ENCODE measurements at regions not wholly inside any gene's neighbourhood (a gene's known extent, or its start where the extent isn't known, plus 50 kb on each side); places are given as distances from the start of the nearest gene placed in this dataset.

DNA sequence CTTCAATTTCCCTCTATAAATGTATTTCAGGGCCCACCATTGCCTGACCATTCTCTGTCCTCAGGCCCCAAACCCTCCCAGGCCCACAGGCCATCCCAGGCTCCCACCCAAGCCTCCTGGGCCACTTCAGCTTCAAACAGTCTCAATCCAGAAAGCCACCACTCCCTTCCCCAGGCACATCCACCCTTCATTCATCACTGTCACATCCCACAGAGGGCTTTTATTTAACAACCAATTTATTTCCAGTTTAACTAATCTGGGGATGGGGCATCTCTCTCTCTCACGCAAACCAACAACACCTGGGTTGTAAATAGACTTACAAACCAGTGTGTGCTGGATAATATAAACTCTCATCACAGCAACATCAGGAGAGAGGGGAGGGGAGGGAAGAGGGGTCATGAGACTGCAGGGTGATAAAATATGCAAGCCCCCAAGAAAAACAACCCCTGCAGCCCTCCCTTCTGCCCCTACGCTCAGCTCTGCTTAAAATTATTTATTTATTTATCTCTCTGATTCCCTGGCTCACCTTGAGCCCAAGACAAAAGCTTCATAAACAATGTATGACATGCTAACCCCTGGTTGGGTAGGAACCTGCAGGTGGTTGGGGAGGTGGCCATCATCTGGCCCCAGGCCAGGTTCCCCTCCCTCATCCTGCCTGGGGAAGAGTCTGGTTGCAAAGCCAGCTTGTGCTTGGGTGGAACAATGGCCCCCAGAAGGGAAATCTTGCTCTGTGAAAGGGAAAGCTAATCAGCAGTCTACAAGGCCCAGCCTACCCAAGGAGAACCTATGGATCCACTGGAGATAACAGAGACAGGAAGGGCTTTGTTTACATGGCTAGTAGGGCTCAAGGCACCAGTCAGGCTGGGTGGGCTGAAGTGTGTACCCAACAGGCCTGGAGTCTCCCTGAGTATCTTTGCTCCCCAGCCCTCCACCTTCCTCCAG, 359.2 kb downstream of the BUD13 start:
- H3K27me3 ChIP-seq (ENCODE audit: control insufficient read depth, insufficient read depth, low read length, poor library complexity, severe bottlenecking), result peaks cover 15% of the 10 kb centered on the region
- Mint-ChIP-seq H3K9me3 (no peaks in the 10 kb centered on the region), H3K4me1 (peaks cover 38% of the 10 kb centered on the region), H3K27me3 (ENCODE audit: insufficient read depth) (peaks cover 15% of the 10 kb centered on the region), H3K36me3 (ENCODE audit: low read depth) (no peaks in the 10 kb centered on the region), H3K4me3 (no peak overlapping the region), H3K27ac (no peak overlapping the region)
- DNase-seq, result peak; percentile 54
- 100% methylated on average over 1 of the region's 2 CpGs; no CpG with 5 or more reads in 1 of the 2 experiments for WGBS, 2 experiments (ENCODE audit: insufficient coverage in 1 of 2, insufficient read length in 1 of 2)
- peak overlapping the region; percentile 94 for H3K27ac ChIP-seq (ENCODE audit: low read depth, low read length)
- no peaks in the 10 kb centered on the region for H3K4me1 ChIP-seq (ENCODE audit: control insufficient read depth, insufficient read depth, low read length)
- H3K9ac ChIP-seq (ENCODE audit: extremely low read depth, low read length, poor library complexity, severe bottlenecking), result no peak overlapping the region
- no peaks in the 10 kb centered on the region for H3K9me3 ChIP-seq (ENCODE audit: control insufficient read depth, low read length)
- no peak overlapping the region for H3K4me3 ChIP-seq (ENCODE audit: low read length)
- no peak for TF ChIP-seq CTCF (conservative IDR thresholded peaks at IDR 0.05)
- no peaks in the 10 kb centered on the region for H3K36me3 ChIP-seq (ENCODE audit: control insufficient read depth, insufficient read depth, low read length)

GRCh38 chr11:116412118-116412889, 360.5 kb downstream of the BUD13 start:
- H3K27me3 ChIP-seq (ENCODE audit: control insufficient read depth, insufficient read depth, low read length, poor library complexity, severe bottlenecking), result peaks cover 23% of the 10 kb centered on the region
- Mint-ChIP-seq H3K27me3 (ENCODE audit: insufficient read depth) (peaks cover 16% of the 10 kb centered on the region), H3K4me1 (peaks cover 34% of the 10 kb centered on the region), H3K9me3 (no peaks in the 10 kb centered on the region), H3K27ac (no peak overlapping the region), H3K4me3 (no peak overlapping the region), H3K36me3 (ENCODE audit: low read depth) (no peaks in the 10 kb centered on the region)
- H3K4me3 ChIP-seq (ENCODE audit: low read length), result no peak overlapping the region
- no peak for DNase-seq
- no peak overlapping the region for H3K27ac ChIP-seq (ENCODE audit: low read depth, low read length)
- no peaks in the 10 kb centered on the region for H3K9me3 ChIP-seq (ENCODE audit: control insufficient read depth, low read length)
- H3K4me1 ChIP-seq (ENCODE audit: control insufficient read depth, insufficient read depth, low read length), result no peaks in the 10 kb centered on the region
- 93 to 94% methylated on average over 6 of the region's 6 CpGs for WGBS, 2 experiments (ENCODE audit: insufficient coverage in 1 of 2, insufficient read length in 1 of 2)
- H3K9ac ChIP-seq (ENCODE audit: extremely low read depth, low read length, poor library complexity, severe bottlenecking), result no peak overlapping the region
- TF ChIP-seq CTCF (conservative IDR thresholded peaks at IDR 0.05), result no peak
- H3K36me3 ChIP-seq (ENCODE audit: control insufficient read depth, insufficient read depth, low read length), result no peaks in the 10 kb centered on the region

GRCh38 chr11:116409238-116409637, 363.5 kb downstream of the BUD13 start:
- no peak overlapping the region for H3K27ac ChIP-seq (ENCODE audit: low read depth, low read length)
- Mint-ChIP-seq H3K4me3 (no peak overlapping the region), H3K36me3 (ENCODE audit: low read depth) (no peaks in the 10 kb centered on the region), H3K27ac (no peak overlapping the region), H3K9me3 (no peaks in the 10 kb centered on the region), H3K4me1 (peaks cover 30% of the 10 kb centered on the region), H3K27me3 (ENCODE audit: insufficient read depth) (peaks cover 40% of the 10 kb centered on the region)
- no peaks in the 10 kb centered on the region for H3K4me1 ChIP-seq (ENCODE audit: control insufficient read depth, insufficient read depth, low read length)
- H3K4me3 ChIP-seq (ENCODE audit: low read length), result no peak overlapping the region
- no peak for TF ChIP-seq CTCF (conservative IDR thresholded peaks at IDR 0.05)
- H3K27me3 ChIP-seq (ENCODE audit: control insufficient read depth, insufficient read depth, low read length, poor library complexity, severe bottlenecking), result peaks cover 52% of the 10 kb centered on the region
- whole genome bisulfite sequencing, 2 experiments (ENCODE audit: insufficient coverage in 1 of 2, insufficient read length in 1 of 2), result 83 to 100% methylated on average over 1 to 3 of the region's 4 CpGs
- no peaks in the 10 kb centered on the region for H3K9me3 ChIP-seq (ENCODE audit: control insufficient read depth, low read length)
- no peak for DNase-seq
- H3K9ac ChIP-seq (ENCODE audit: extremely low read depth, low read length, poor library complexity, severe bottlenecking), result no peak overlapping the region
- H3K36me3 ChIP-seq (ENCODE audit: control insufficient read depth, insufficient read depth, low read length), result no peaks in the 10 kb centered on the region

Measured in endodermal cell (in vitro differentiated cells).